IPS-18a (cell line): ENCODE measurements at regions not wholly inside any gene's neighbourhood (a gene's known extent, or its start where the extent isn't known, plus 50 kb on each side); places are given as distances from the start of the nearest gene placed in this dataset.

Source experiments
- H3K27ac ChIP-seq: one replicate; pipeline ENCODE4 v1.5.1; 2013; ENCODE audit warnings: low read length
- H3K27me3 ChIP-seq: one replicate; pipeline ENCODE4 v1.6.1; 2013; ENCODE audit warnings: mild to moderate bottlenecking, low read length; ENCODE audit not compliant: control insufficient read depth, insufficient read depth
- H3K36me3 ChIP-seq: one replicate; pipeline ENCODE4 v1.6.1; 2013; ENCODE audit warnings: low read depth, low read length; ENCODE audit not compliant: control insufficient read depth
- H3K4me1 ChIP-seq: one replicate; pipeline ENCODE4 v1.6.1; 2013; ENCODE audit warnings: low read depth, low read length; ENCODE audit not compliant: control insufficient read depth
- H3K4me3 ChIP-seq: one replicate; pipeline ENCODE4 v1.5.1; 2013; ENCODE audit warnings: low read length
- H3K9ac ChIP-seq: one replicate; pipeline ENCODE4 v1.6.1; 2013; ENCODE audit warnings: mild to moderate bottlenecking, low read length, moderate library complexity
- H3K9me3 ChIP-seq: one replicate; pipeline ENCODE4 v1.6.1; 2013; ENCODE audit warnings: low read depth, low read length; ENCODE audit not compliant: control insufficient read depth

DNA sequence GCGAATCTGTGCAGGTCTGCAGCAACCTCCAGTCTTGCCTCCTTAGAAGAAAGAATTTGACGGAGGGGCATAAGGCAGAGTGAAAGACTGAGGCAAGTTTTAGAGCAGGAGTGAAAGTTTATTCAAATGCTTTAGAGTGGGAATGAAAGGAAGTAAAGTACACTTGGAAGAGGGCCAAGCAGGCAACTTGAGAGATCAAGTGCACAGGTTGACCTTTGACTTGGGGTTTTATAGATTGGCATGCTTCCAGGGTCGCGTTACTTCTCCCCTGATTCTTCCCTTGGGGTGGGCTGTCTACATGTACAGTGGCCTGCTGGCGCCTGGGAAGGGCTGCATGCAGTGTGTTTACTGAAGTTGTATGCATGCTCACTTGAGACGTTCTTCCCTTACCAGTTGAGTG lies 127.2 kb upstream of the FER start:
- Histone ChIP-seq H3K4me3 (no peak overlapping the region), H3K36me3 (no peaks in the 10 kb centered on the region), H3K9ac (no peak overlapping the region), H3K27me3 (no peaks in the 10 kb centered on the region), H3K9me3 (no peaks in the 10 kb centered on the region), H3K4me1 (peaks cover 4% of the 10 kb centered on the region), H3K27ac (no peak overlapping the region)

DNA sequence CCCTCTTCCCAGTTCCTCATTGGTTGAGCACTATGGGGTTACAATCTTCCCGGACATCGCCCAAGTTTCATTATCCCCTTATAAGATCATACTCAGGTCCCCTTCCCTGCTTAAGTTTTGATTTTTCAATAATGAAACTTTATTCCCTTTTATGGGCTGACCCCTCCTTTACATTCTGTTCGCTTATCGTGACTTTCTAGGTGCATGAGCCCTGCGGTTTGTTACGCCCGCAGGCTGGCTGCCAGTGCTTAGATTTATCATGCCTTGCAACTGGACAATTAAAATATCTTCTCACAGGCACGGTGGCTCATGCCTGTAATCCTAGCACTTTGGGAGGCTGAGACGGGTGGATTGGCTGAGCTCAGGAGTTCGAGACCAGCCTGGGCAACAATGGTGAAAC lies 127.9 kb upstream of the FER start:
- H3K4me1 ChIP-seq: peaks cover 4% of the 10 kb centered on the region
- H3K27ac ChIP-seq: no peak overlapping the region
- H3K27me3 ChIP-seq: no peaks in the 10 kb centered on the region
- no peaks in the 10 kb centered on the region for H3K36me3 ChIP-seq
- no peak overlapping the region for H3K4me3 ChIP-seq
- H3K9ac ChIP-seq: no peak overlapping the region
- no peaks in the 10 kb centered on the region for H3K9me3 ChIP-seq

DNA sequence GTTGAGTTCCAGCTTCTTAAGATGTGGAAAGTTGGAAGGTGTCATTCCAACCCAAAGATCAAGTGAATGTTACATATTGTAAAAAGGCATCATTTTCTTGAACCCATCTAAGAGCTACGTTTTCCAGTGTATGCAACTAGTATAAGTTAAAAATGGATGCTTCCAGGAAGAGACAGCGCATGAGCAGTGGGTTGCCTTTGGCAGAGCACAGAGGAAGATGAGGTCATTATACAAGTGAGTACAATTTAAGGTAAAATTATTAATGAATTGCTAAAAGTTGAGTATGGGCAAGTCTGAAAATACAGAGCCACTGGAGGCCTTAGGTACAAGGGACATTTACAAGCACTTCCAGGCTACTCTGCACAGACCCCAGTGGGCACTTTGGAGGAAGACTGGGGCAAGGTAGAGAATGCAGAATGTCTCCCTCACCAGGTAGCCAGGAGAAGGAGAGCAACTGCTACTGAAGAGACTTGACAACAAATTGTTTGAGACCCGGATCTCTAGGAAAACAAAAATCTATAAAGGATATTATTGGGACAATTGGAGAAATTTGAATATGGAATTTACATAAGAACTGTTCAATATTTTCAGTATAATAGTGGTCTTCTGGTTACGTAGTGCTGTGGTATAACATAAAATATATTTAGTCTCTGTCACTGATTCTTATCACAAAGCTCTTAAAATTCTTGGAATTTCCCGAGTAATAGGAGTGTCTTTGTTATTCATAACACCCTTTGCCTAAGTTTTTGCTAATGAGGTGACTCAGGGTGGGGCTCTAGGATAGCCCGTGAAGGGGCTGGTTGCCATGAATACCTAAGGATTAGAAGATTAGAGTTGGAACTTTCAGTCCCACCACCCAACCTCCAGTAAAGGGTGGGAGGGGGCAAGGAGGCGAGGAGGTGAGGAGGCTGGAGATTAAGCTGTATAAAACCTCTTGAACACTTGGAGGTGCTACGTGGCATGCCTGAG lies 129.9 kb upstream of the FER start:
- Histone ChIP-seq H3K4me1 (peaks cover 4% of the 10 kb centered on the region), H3K27ac (no peak overlapping the region), H3K4me3 (no peak overlapping the region)

DNA sequence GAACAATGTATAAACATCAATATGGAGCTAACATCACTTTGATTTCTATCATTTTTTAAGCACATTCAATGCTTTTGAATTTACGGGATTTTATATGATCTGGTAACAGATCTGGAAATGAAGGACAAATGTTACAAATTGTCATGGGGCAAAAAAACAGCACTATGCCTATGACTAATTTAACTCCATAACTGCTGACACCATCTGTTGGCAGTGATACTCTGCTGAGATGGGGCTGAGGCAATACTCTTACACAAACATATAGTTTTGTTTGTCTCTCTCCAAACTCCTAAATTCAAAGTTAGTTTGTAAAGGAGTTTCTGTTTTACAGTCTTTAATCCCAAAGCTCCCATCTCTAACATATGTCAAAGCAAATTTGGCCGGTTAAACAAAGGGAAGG lies 132.5 kb upstream of the FER start:
- H3K9me3 ChIP-seq: no peaks in the 10 kb centered on the region
- no peak overlapping the region for H3K9ac ChIP-seq
- no peak overlapping the region for H3K4me3 ChIP-seq
- H3K36me3 ChIP-seq: no peaks in the 10 kb centered on the region
- peaks cover 4% of the 10 kb centered on the region for H3K4me1 ChIP-seq
- no peak overlapping the region for H3K27ac ChIP-seq
- H3K27me3 ChIP-seq: no peaks in the 10 kb centered on the region

More for the DNA sequence above, 129.9 kb upstream of the FER start:
- Histone ChIP-seq H3K36me3 (no peaks in the 10 kb centered on the region), H3K9me3 (no peaks in the 10 kb centered on the region), H3K9ac (no peak overlapping the region), H3K27me3 (no peaks in the 10 kb centered on the region)

DNA sequence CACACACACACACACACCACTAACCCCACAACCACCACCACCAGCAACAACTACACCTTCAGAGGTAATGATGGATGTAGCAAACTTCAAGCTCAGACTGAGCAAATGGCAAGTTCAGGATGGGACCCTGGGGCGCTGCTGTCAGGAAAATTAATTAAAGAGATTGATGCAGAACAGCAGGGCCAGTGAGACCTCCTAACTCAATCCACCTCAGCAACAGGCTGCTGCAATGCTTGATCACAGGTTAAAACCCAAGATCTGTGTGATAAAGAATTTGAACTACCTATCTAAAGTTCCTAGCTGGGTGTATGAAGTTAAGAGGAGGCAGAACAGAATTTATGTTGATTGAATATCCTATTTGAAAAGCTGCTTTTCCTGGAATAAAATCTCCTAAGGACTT lies 140.3 kb upstream of the FER start:
- H3K4me1 ChIP-seq: no peaks in the 10 kb centered on the region
- H3K27ac ChIP-seq: no peak overlapping the region
- no peaks in the 10 kb centered on the region for H3K9me3 ChIP-seq
- no peak overlapping the region for H3K9ac ChIP-seq
- no peak overlapping the region for H3K4me3 ChIP-seq
- no peaks in the 10 kb centered on the region for H3K27me3 ChIP-seq
- no peaks in the 10 kb centered on the region for H3K36me3 ChIP-seq

DNA sequence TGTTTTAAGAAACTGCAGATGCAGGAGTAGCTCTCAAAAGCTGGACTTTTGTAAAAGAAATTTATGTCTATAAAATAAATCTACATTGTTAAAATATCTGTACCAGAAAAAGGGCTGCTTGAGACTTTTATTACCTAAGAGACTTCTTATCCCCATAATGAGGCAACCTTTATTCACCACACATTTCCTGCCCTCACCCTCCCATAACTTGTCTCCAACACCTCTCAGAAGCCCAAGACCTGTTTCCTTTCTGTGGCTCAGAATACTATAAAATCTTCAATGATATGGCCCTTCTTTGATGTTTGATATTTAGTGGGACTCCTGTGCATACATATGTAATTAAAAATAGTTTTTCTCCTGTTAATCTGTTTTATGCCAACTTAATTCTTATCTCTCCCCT lies 141.5 kb upstream of the FER start:
- no peak overlapping the region for H3K4me3 ChIP-seq
- H3K27me3 ChIP-seq: no peaks in the 10 kb centered on the region
- no peak overlapping the region for H3K9ac ChIP-seq
- H3K9me3 ChIP-seq: no peaks in the 10 kb centered on the region
- H3K36me3 ChIP-seq: no peaks in the 10 kb centered on the region
- H3K4me1 ChIP-seq: no peaks in the 10 kb centered on the region
- H3K27ac ChIP-seq: no peak overlapping the region

DNA sequence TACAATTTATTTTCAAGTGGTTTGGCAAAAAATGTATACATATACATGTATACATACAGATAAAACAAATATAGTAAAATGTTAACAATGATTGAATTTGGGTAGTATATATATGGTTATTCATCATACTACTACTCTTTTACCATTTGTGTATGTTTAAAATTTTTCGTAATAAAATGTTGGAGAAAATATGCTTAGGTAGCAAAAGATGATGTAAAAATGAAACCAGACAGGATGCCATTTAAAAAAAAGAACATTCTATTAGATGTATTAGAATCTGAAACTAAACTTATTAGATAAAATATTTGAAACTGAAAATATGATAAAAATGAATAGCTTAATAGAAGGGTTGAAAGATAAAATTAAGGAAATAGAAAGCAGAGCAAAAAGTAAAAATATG lies 144.9 kb upstream of the FER start:
- H3K27me3 ChIP-seq: no peaks in the 10 kb centered on the region
- H3K9me3 ChIP-seq: no peaks in the 10 kb centered on the region
- H3K36me3 ChIP-seq: no peaks in the 10 kb centered on the region
- H3K4me1 ChIP-seq: no peaks in the 10 kb centered on the region
- H3K27ac ChIP-seq: no peak overlapping the region
- no peak overlapping the region for H3K9ac ChIP-seq
- H3K4me3 ChIP-seq: no peak overlapping the region

DNA sequence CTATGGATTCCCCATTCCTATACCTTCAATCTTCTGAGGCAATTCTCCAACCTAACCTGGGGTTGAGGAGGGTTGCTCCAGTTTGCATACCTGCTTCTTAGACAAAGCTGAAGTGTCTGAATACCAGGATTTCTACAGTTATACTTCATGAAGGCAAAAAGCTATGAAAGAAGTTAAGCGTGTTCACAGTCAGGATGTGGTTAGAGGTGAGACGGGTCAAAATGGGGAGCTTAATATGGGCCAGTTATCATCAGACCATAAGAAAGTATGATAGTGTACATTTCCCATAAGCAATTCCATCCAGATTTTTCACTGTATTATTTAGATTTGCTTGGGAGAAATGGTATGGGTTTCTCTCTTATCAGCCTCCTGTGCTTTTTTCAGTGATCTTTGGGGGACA lies 156.9 kb upstream of the FER start:
- Histone ChIP-seq H3K27me3 (no peaks in the 10 kb centered on the region), H3K4me3 (no peak overlapping the region), H3K4me1 (no peaks in the 10 kb centered on the region), H3K27ac (no peak overlapping the region), H3K36me3 (no peaks in the 10 kb centered on the region), H3K9me3 (no peaks in the 10 kb centered on the region), H3K9ac (no peak overlapping the region)

DNA sequence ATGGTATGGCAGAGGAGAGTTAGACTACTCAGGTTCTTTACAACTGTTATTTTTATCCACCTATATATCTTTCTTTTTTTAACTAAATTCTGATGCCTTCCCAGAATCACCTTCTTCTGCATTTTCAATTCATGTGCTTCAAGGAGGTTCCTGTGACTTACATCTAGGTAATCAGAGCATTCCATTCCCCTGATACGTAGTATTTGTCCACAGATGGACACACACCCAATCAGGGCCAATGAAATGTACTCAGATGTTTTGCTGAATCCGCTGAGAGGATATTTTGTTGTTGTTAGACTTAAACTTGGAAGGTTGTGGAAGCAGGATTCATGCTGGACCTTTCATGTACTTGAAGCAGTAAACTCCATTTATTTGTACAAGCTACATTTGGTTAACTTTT lies 159.4 kb upstream of the FER start:
- no peaks in the 10 kb centered on the region for H3K9me3 ChIP-seq

DNA sequence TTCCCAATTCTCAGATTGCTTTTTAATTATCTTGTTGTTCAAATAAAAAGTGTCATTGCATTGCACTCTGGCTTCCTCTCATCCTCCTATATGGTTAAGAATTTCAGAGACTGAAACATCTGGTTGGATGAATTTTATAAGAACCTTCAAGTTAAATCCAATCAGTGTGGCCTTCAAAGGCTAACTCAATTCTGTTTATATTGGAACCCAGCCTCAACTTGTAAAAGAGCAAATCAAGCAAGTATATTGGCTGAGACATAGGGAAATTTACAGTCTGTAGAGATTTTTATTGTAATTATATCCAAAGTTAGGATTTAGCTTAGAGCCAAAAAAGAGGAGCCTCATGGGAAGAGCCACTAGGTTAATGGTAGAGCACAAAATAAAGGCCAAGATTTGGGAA lies 159.9 kb upstream of the FER start:
- Histone ChIP-seq H3K4me1 (no peaks in the 10 kb centered on the region), H3K36me3 (no peaks in the 10 kb centered on the region), H3K9me3 (no peaks in the 10 kb centered on the region), H3K27me3 (no peaks in the 10 kb centered on the region), H3K9ac (no peak overlapping the region), H3K27ac (no peak overlapping the region), H3K4me3 (no peak overlapping the region)

More for the DNA sequence above, 159.4 kb upstream of the FER start:
- H3K4me1 ChIP-seq: no peaks in the 10 kb centered on the region
- no peak overlapping the region for H3K27ac ChIP-seq
- no peaks in the 10 kb centered on the region for H3K36me3 ChIP-seq
- no peaks in the 10 kb centered on the region for H3K27me3 ChIP-seq
- no peak overlapping the region for H3K9ac ChIP-seq
- H3K4me3 ChIP-seq: no peak overlapping the region

DNA sequence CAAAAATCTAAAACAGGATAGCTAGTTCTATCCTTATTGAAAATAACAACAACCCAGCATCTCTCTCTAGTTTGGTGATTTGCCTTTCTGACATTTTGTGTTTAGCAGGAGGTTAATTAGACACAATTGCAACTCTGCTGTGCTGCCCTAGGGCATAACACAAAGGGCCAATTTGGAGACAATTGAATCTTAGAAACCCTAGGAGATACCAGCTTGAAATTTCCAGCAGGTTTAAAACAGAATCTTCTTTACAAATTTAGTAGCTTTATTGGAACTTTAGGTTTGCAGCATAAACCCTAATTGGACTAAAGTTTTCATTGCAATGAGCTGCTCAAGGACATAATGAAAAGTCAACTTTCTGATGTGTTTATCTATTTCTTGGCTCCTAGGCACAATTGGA lies 166.7 kb upstream of the FER start:
- no peak overlapping the region for H3K4me3 ChIP-seq
- H3K36me3 ChIP-seq: no peaks in the 10 kb centered on the region
- H3K9ac ChIP-seq: no peak overlapping the region
- no peaks in the 10 kb centered on the region for H3K9me3 ChIP-seq
- H3K27me3 ChIP-seq: no peaks in the 10 kb centered on the region
- H3K27ac ChIP-seq: no peak overlapping the region
- H3K4me1 ChIP-seq: peaks cover 6% of the 10 kb centered on the region

DNA sequence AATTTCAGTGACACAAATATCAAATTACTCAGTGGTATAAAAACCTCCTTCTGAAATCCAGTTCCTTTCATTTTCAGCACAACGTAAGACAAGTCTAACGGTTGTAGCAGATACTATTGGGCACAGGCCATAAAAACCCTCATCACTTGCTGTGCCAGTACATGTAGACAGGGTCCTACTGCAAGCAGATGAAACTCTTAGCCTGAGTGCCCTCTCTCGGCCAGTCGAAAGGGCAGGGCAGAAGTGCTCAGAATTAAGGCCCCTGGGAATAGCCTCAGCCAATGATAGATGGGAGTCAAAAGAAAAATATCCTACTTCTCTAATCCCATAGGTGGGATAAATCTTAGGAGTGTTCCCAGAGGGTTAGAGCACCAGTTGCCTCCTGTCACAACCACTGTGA lies 168.5 kb upstream of the FER start:
- H3K9ac ChIP-seq: no peak overlapping the region
- no peaks in the 10 kb centered on the region for H3K27me3 ChIP-seq
- peaks cover 6% of the 10 kb centered on the region for H3K4me1 ChIP-seq
- H3K4me3 ChIP-seq: no peak overlapping the region
- H3K27ac ChIP-seq: no peak overlapping the region
- H3K9me3 ChIP-seq: peaks cover 10% of the 10 kb centered on the region
- no peaks in the 10 kb centered on the region for H3K36me3 ChIP-seq
